Astrocyte (in vitro differentiated cells and primary cell): ENCODE measurements at regions not wholly inside any gene's neighbourhood (a gene's known extent, or its start where the extent isn't known, plus 50 kb on each side); places are given as distances from the start of the nearest gene placed in this dataset.

Experiments
- DNase-seq: peaks from one replicate; pipeline ENCODE4 v3.0.0-alpha.2; 2010; ENCODE audit warnings: low read depth
- FAIRE-seq: peaks from 2 replicates; lab custom pipeline; 2011; peaks lifted over from hg19 to GRCh38; lab: Jason Lieb, UNC
- H2AFZ ChIP-seq: 2 replicates; pipeline ENCODE4 v1.6.0; 2012; ENCODE audit warnings: low read depth, low read length, inconsistent platforms
- H3K27ac ChIP-seq: 2 replicates; pipeline ENCODE4 v1.5.1; 2011; ENCODE audit warnings: low read depth, low read length, inconsistent platforms
- H3K27me3 ChIP-seq: 2 replicates; pipeline ENCODE4 v1.6.0; 2011; ENCODE audit warnings: low read length, inconsistent platforms; ENCODE audit not compliant: insufficient read depth
- H3K36me3 ChIP-seq: 2 replicates; pipeline ENCODE4 v1.5.1; 2011; ENCODE audit warnings: low read length, inconsistent platforms; ENCODE audit not compliant: insufficient read depth
- H3K4me1 ChIP-seq: 2 replicates; pipeline ENCODE4 v1.5.1; 2011; ENCODE audit warnings: low read length, inconsistent platforms; ENCODE audit not compliant: insufficient read depth
- H3K4me2 ChIP-seq: 2 replicates; pipeline ENCODE4 v1.6.0; 2012; ENCODE audit warnings: low read length, inconsistent platforms
- H3K4me3 ChIP-seq: 2 replicates; pipeline ENCODE4 v1.5.1; 2011; ENCODE audit warnings: low read depth, mild to moderate bottlenecking, low read length, inconsistent platforms; ENCODE audit not compliant: insufficient read depth
- H3K79me2 ChIP-seq: 2 replicates; pipeline ENCODE4 v1.6.0; 2012; ENCODE audit warnings: mild to moderate bottlenecking, low read length, inconsistent platforms; ENCODE audit not compliant: insufficient read depth
- H3K9ac ChIP-seq: 2 replicates; pipeline ENCODE4 v1.6.0; 2012; ENCODE audit warnings: mild to moderate bottlenecking, low read length, inconsistent platforms
- H3K9me3 ChIP-seq: 2 replicates; pipeline ENCODE4 v1.5.1; 2012; ENCODE audit warnings: low read depth, mild to moderate bottlenecking, low read length, inconsistent platforms; ENCODE audit not compliant: insufficient read depth
- H4K20me1 ChIP-seq: 2 replicates; pipeline ENCODE4 v1.6.0; 2012; ENCODE audit warnings: low read length, inconsistent platforms; ENCODE audit not compliant: insufficient read depth
- H3K27ac Mint-ChIP-seq: one replicate; pipeline ENCODE4 v1.8.0; 2021; ENCODE audit warnings: mild to moderate bottlenecking, mixed read lengths; ENCODE audit not compliant: unreplicated experiment
- H3K27me3 Mint-ChIP-seq: one replicate; pipeline ENCODE4 v1.8.0; 2021; ENCODE audit warnings: low read depth, mixed read lengths; ENCODE audit not compliant: unreplicated experiment
- H3K36me3 Mint-ChIP-seq: one replicate; pipeline ENCODE4 v1.8.0; 2021; ENCODE audit warnings: low read depth, mixed read lengths; ENCODE audit not compliant: unreplicated experiment
- H3K4me1 Mint-ChIP-seq: one replicate; pipeline ENCODE4 v1.8.0; 2021; ENCODE audit warnings: low read depth, mixed read lengths; ENCODE audit not compliant: unreplicated experiment
- H3K4me3 Mint-ChIP-seq: one replicate; pipeline ENCODE4 v1.8.0; 2021; ENCODE audit warnings: mild to moderate bottlenecking, moderate library complexity, mixed read lengths; ENCODE audit not compliant: unreplicated experiment
- H3K9me3 Mint-ChIP-seq: one replicate; pipeline ENCODE4 v1.8.0; 2021; ENCODE audit warnings: mild to moderate bottlenecking, mixed read lengths; ENCODE audit not compliant: unreplicated experiment
- CTCF ChIP-seq: IDR thresholded peaks from 2 replicates; pipeline ENCODE4 v1.5.1; 2011; ENCODE audit warnings: low read depth, mild to moderate bottlenecking, inconsistent platforms, low read length, moderate library complexity; ENCODE audit not compliant: insufficient read depth
- EZH2 ChIP-seq: IDR thresholded peaks from 2 replicates; pipeline ENCODE4 v1.6.1; 2012; ENCODE audit warnings: mild to moderate bottlenecking, low read length, inconsistent platforms; ENCODE audit not compliant: insufficient read depth

GRCh38 chr12:107184359-107184930 lies 91.1 kb upstream of the CRY1 start:
- no peak for FAIRE-seq
- no peak for DNase-seq
- H3K36me3 ChIP-seq: no peaks in the 10 kb centered on the region

GRCh38 chr12:107196681-107197080 lies 103.3 kb upstream of the CRY1 start:
- Mint-ChIP-seq H3K4me1 (peaks cover 10% of the 10 kb centered on the region), H3K4me3 (no peak overlapping the region), H3K27ac (peak overlapping the region; percentile 27), H3K27me3 (peaks cover 2% of the 10 kb centered on the region), H3K36me3 (no peaks in the 10 kb centered on the region), H3K9me3 (peaks cover 2% of the 10 kb centered on the region)
- H3K36me3 ChIP-seq: no peaks in the 10 kb centered on the region
- H2AFZ ChIP-seq: no peak overlapping the region
- DNase-seq (peak; percentile 70), FAIRE-seq (peak; percentile 52)
- H3K4me1 ChIP-seq: no peaks in the 10 kb centered on the region
- TF ChIP-seq CTCF: no peak
- TF ChIP-seq EZH2: no peak
- H4K20me1 ChIP-seq: no peaks in the 10 kb centered on the region
- no peaks in the 10 kb centered on the region for H3K27me3 ChIP-seq
- H3K4me2 ChIP-seq: peak overlapping the region; percentile 13
- H3K4me3 ChIP-seq: no peak overlapping the region
- no peak overlapping the region for H3K27ac ChIP-seq
- no peaks in the 10 kb centered on the region for H3K9me3 ChIP-seq
- no peaks in the 10 kb centered on the region for H3K79me2 ChIP-seq
- H3K9ac ChIP-seq: no peak overlapping the region

More at GRCh38 chr12:107184359-107184930, 91.1 kb upstream of the CRY1 start:
- Mint-ChIP-seq H3K27ac (no peak overlapping the region), H3K36me3 (no peaks in the 10 kb centered on the region), H3K4me3 (no peak overlapping the region), H3K4me1 (no peaks in the 10 kb centered on the region), H3K9me3 (peaks cover 6% of the 10 kb centered on the region), H3K27me3 (peaks cover 9% of the 10 kb centered on the region)
- H4K20me1 ChIP-seq: no peaks in the 10 kb centered on the region
- no peak overlapping the region for H2AFZ ChIP-seq
- no peak overlapping the region for H3K27ac ChIP-seq
- no peaks in the 10 kb centered on the region for H3K9me3 ChIP-seq
- no peaks in the 10 kb centered on the region for H3K4me1 ChIP-seq
- no peak overlapping the region for H3K4me2 ChIP-seq
- TF ChIP-seq EZH2 (no peak), CTCF (no peak)
- H3K4me3 ChIP-seq: no peak overlapping the region
- H3K27me3 ChIP-seq: no peaks in the 10 kb centered on the region
- H3K9ac ChIP-seq: no peak overlapping the region
- H3K79me2 ChIP-seq: no peaks in the 10 kb centered on the region

GRCh38 chr12:107200394-107200793 lies 107.0 kb upstream of the CRY1 start:
- peak; percentile 88 for FAIRE-seq
- no peak for TF ChIP-seq EZH2
- TF ChIP-seq CTCF: no peak
- no peaks in the 10 kb centered on the region for H3K27me3 ChIP-seq
- no peak overlapping the region for H3K9ac ChIP-seq
- H3K4me3 Mint-ChIP-seq: no peak overlapping the region
- H3K9me3 Mint-ChIP-seq: no peaks in the 10 kb centered on the region
- no peak overlapping the region for H3K4me3 ChIP-seq
- H3K27ac ChIP-seq: no peak overlapping the region
- peak; percentile 85 for DNase-seq
- H3K27me3 Mint-ChIP-seq: no peaks in the 10 kb centered on the region
- no peaks in the 10 kb centered on the region for H3K36me3 ChIP-seq
- H2AFZ ChIP-seq: no peak overlapping the region
- H3K4me1 Mint-ChIP-seq: peaks cover 10% of the 10 kb centered on the region
- H3K9me3 ChIP-seq: no peaks in the 10 kb centered on the region
- H3K27ac Mint-ChIP-seq: no peak overlapping the region
- H3K4me2 ChIP-seq: no peak overlapping the region
- no peaks in the 10 kb centered on the region for H3K4me1 ChIP-seq
- H4K20me1 ChIP-seq: no peaks in the 10 kb centered on the region
- H3K36me3 Mint-ChIP-seq: no peaks in the 10 kb centered on the region
- no peaks in the 10 kb centered on the region for H3K79me2 ChIP-seq
